HG02884 (cell line): ENCODE measurements at regions not wholly inside any gene's neighbourhood (a gene's known extent, or its start where the extent isn't known, plus 50 kb on each side); places are given as distances from the start of the nearest gene placed in this dataset.
"Not testable (repeated sequence)": the region's sequence is repeated elsewhere in the genome, so short reads cannot be mapped to it uniquely, and the experiment has no call there.

ENCODE experiments used
- ATAC-seq: cut with Tn5 transposase; IDR thresholded peaks from one replicate; pipeline ENCODE4 v1.9.1; 2021; ENCODE audit warnings: mild to moderate bottlenecking, moderate library complexity; ENCODE audit not compliant: unreplicated experiment

DNA sequence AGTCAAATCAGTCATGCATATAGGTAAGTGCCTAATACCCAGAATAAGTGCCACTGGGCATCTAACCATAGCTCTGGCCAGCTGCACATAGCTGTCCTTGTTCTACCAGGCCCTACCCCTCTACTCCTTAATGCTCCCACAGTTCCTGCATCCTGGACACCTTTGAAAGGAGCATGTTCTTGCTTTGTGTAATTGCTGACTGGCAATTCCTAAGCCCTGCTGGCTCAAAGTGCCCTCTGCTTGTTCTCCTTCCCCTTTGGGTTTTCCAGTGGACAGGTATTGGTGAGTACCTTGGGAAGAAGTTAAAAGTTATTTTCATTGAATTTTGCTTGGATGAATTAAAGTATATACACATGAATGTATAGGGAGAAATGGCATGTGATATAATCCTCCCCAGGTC is 516.4 kb downstream of the ETNK1 start:
- no peak for ATAC-seq

DNA sequence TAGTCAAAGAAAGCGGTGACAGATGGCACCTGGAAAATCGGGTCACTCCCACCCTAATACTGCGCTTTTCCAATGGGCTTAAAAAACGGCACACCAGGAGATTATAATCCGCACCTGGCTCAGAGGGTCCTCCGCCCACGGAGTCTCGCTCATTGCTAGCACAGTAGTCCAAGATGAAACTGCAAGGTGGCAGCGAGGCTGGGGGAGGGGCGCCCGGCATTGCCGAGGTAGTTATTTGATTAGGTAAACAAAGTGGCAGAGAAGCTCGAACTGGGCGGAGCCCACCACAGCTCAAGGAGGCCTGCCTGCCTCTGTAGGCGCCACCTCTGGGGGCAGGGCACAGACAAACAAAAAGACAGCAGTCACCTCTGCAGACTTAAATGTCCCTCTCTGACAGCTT is 521.1 kb downstream of the ETNK1 start:
- ATAC-seq, result not testable (repeated sequence)

DNA sequence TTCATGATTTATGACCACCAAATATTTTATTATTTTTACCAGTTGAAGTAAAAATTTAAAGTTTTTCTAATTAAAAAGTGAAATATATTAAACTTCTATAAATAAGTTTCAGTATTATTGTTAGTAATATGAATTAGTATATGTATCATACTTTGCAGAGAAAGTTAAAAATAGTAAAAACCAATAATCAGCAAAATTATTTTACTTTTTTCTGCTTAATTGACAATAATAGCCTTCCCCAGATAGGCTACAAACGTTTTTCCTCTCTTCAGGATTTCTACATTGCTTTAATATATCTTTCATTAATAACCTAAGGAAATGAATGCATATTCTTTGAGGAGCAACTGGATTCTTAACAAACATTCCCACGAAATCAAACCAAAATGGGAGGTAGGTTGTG is 543.5 kb downstream of the ETNK1 start:
- no peak for ATAC-seq

DNA sequence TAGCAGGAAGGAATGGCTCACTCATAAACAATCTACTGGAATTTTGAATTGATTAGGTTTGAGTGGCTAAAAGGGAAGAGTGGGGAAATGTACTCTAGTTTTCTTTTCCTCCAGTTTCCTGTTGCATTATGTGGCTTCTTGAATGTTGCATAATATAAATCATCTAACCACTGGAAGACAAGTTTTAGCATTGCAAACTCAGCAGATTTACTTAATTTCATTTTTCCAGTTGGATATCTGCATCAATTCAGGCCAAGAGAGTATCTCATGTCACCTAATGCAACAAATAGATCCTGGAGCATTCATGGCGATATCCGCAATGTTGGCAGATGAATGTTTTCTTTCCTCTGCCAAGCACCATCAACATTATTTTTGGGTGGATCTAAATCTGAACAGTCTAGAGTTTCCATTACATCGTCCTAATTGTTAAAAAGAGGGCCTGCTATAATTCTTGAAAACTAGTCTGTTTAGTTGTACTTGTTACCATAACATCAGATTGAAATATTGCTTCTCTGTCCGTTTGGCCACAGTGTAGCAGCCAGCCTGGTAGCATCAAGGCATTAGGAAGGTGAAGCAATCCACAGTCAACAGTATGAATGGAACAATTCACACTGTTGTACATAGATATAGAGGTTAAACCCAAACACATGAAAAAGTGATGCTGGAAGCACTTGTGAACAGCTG is 544.2 kb downstream of the ETNK1 start:
- ATAC-seq, result no peak

DNA sequence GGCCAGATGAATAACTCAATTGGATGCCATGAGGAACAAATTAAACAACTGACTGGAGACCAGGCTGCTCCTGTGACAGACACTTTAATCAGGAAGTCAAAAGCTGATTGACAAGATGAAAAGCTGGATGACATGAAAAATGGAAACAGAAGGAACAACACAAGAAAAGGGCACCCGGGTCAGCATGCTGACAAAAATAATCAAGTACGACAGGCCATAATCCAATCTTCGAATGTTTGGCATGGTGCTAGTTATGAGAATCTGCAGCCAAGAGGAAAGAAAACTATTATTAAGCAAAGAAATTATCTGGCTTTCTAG is 544.7 kb downstream of the ETNK1 start:
- no peak for ATAC-seq

DNA sequence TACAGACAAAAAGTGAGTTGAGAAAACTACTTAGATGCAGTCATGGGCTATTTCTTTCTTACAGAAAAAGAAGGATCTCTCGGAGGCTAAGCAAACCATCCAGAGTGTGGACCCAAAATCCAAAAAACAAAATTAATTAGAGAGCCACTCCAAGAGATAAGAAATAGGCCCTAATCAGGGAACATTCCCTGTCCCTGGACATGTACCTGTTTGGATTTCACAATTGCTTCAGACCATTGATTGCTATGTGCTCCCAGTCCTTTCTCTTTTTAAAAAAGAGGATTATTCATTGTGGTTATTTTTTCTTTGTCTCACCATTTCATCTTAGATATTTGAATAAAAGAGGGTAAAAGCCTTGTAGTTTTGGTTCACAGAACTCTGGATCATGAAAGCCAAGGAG is 549.9 kb downstream of the ETNK1 start:
- no peak for ATAC-seq

DNA sequence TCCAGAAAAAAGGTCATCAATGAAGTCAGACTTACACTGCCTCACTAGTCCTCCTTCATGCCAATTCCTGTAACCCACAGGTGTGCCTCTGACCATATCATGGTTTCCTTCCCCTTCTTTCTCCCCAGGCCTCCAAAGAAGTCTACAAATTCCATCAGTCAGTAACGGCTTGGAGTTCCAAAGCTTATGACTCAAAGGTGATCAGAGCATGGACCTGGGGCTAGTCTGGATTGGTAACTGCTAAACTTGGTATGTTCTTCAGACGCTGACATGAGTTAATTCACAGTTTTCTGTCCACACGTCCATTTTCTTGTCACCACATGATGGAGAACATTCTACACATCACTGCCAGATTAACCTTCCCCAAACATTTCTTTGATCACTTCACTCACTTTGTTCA is 560.4 kb downstream of the ETNK1 start:
- ATAC-seq, result no peak

DNA sequence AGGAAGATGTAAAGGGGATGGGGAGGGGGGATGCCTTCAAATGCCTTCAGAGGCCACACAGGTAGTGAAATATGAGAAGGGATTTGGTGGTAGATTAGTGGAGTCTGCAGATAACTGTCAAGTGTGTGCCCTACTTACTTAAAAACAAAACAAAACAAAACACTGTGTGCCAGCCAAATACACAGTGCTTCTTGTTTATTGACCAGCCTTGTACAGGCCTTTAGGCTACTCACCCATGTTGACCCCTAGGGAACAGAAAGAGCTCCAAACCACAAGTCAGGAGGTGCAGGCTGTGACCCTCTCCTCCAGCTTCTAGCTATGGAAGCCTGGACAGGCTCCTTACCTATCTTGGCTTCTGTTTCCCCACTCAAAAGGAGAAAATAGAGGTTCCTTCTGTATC is 562.0 kb downstream of the ETNK1 start:
- no peak for ATAC-seq

DNA sequence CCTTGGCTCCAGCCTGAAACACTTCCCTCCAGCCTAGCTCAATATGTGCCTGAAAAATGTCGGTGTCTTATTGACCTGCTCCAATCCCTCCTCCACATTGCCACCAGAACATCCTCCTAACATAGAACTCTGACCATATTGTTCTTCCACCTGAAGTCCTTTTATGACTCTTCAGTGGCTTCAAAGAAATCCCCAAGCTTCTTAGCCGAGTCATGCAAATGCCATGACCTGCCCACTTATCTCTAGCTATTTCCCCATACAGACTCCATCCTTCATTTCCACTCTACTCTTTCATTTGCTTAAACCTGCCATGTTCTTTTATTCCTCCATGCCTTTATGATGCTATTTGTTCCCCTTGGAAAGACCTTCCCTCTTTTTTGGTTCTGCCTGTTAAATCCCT is 568.6 kb downstream of the ETNK1 start:
- no peak for ATAC-seq

DNA sequence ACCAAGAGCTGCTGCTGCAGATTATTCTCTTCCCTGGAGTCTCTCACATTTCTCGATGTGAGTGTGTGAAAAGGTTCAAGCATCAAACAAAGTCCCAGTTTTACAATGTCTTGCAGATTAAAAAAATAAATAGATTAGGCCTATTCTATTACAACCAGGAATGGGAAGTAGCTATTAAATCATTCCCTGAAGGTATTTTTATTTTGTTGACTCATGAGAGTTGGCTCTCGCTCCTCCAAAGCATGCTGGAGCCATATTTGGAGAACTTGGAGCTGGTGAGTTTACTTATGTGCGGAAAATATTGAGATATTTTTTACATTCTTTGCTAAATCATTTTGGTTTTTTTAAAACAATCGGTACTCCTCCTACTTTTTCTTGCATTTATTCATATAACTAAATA is 572.3 kb downstream of the ETNK1 start:
- no peak for ATAC-seq

DNA sequence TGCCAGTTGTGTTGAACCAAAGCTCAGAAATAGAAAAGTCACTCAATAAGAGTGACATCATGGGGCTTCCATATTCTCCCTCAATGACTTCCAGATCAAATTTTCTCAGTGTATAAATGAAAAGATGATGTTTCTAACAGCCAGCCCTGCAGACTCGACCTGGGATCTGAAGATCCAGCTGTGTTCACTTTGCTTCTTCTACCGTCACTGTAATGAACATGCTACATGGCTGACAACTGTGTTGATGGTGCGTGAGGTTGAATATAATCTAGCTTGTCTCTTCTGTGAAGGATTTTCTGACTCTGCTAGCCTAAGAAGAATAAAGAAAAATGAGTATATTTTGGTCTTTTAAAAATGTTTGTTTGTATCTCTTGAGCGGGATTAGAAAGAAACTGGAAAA is 577.8 kb downstream of the ETNK1 start:
- ATAC-seq, result no peak

DNA sequence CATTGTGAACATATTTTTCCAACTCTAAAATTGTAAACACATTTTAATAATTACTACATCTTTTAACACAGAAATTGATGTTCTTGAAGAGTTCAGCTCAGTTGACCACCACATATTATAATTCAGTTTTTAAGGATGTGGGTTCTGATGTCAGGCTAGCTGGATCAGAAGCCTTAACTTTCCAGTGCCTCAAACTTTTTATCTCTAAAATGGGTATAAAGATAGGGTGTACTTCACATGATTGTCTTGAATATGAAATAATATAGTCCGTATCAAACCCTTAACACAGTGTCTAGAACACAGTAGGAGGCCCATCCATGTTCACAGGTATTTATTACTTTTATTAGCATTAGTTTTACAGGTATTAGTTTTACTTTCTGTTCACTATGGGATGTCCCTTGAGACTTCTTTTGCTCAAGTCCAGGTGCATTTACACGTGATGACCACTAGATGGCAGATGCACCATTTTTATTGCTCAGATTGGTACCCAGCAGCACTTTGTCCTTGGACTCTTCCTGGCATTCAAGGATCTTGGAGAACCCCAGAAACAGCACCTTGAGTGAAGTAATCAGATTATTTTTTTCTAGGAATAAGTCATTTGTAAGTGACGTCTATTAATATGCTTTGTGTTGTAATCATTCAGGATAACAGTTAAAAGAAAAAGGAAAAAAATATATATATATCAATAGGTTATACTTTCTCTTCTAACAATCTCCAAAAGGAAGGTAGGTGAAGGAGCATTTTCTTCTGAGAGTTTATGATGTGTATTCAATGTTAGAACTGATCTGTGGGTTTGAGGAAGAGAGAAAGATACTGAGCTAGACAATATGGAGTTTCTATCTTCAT is 580.2 kb downstream of the ETNK1 start:
- peak; percentile 81 for ATAC-seq

DNA sequence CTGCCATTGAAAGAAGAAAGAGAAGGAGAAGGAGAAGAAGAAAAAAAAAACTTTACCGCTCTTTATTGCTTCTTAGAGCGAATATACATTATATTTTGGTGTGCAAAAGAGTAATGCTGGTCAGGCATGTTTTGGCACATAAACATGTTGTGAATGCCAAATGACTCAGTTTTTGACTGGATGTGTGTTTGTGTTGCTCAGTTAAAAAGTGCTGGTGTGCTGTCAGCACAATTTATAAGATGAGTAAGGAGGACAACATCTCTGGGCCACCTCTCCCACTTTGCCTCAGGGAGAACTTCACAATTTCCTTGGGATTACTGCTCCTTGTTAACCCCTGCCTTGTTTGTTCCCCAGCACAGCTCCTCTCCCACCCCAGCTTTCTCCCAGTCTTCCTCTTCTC is 584.8 kb downstream of the ETNK1 start:
- no peak for ATAC-seq

DNA sequence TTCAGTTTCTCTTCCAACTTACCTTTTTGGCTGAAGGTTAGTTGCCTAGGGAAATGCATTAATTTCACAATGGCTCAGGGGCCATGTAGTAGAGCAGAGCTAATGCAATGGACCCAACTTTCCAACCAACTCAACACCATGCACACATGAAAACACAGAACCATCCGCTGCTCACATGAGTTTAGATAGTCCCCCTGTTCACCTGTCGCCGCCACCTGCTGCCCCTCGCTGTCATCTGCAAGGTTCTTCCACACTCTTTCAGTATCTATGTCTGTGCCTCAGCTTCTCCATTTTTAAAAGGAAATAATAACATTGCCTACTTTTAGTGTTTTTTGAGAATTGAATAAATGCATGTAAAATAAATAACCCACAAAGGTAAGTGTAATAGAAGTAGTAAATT is 585.6 kb downstream of the ETNK1 start:
- no peak for ATAC-seq

DNA sequence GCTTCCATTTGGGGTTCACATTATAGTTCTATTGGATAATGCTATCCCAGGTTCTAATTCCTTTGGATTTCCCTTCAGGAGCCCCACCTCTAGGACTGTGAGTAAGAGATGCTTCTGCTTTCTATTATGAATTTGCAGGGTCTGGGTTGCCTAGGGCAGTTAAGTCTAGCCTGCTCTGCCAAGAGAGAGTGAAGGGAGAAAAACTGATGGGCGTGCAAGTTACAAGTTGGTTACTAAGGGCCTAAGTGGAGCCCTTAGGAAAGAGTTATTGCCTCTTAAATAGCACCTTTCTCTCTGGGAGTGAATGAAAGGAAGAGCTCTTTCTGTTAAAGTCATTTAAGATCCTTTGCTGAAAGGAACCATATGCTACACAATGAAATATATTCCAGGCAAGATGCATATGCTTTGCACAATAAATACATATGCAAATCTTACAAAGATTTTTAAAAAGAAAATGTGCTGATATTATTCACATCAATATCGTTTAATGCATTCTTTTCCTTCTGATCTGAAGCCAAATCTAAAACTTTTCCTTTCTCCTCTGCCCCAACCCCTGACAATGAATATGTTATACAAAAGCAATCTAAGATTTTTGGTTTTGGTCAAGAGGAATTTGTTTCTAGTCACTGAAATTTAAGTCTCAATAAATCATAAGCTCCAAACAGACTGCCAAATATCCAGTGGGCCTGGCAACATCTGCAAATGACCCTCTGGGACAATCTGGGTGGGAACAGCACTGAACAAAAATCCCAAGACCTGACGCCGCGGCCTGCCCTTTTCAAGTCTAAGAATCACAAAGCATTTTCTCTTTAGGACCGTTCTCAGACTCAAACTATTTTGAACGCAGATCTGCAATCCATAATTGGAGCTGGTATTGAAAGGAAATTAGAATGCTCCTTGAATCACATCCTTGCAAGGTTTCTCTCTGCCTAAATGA is 586.7 kb downstream of the ETNK1 start:
- ATAC-seq, result no peak

DNA sequence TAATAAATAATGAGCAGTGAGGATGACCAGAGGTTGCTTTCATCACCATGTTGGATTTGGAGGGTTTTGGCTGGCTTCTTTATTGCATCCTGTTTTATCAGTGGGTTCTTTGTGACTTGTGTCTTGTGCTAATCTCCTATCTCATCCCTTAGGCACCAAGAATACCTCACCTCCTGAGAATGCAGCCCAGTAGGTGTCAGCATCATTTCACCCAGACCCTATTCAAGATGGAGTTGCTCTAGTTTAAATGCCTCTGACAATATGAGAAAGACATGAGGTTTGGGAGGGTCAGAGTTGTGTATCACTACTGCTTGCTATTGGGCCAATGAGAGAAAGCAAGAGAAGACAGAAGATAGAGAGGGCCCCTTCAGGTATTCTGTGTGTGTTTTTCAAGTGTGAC is 592.2 kb downstream of the ETNK1 start:
- no peak for ATAC-seq

DNA sequence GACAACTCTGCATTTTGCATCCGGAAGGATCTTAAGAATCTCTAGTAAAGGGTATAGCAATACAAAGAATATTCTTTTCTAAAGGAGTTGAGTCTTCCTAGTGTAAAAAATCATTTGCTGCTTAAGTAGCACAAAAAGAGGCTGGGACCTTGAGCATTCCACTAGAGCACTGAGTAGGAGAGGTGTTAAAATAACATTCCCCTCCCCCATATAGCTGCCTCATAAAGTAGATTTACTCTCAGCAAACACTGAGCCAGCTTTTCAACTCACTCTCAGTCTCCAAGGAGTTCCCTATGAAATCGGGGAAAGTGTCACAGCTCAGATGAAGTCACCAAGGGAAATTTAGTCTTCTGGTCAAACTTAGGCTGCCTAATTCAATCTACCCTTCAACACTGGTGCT is 592.7 kb downstream of the ETNK1 start:
- no peak for ATAC-seq

DNA sequence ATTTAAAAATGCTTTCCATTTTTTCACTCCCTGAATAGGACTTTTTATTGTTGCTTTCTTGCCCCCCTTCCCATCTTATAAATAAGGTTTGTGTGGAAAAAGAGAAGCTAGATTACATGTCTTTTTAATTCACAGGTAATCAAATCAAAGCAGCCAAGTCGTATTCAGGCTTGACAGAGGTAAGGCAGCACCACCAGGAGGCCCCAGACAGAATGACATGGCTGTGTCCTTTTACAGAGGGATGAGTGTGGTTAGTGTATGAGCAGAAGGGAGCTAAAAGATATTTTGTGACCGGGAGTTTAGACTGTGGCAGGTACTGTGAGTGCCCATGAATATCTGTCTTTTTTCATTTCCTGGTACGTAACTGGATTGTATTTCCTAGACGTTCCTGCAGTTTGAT is 596.1 kb downstream of the ETNK1 start:
- no peak for ATAC-seq

DNA sequence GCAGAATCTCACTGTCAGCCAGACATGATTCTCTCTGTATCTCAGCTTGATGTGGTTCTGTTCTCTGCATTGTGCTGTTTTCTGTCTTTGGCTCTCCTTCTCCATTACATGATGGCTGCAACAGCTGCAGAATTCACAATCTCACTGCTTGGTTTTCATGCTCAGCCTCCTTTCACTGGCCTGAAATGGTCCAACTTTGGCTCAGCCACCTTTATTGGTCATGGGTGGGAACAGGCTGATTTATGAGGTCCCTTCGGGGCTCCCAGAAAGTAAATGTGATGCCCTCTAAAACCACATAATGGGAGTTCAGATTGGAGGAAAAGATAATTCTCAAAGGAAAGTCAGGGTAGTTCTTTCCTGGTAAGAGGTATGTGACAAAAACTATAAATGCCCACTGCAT is 597.0 kb downstream of the ETNK1 start:
- ATAC-seq, result no peak

DNA sequence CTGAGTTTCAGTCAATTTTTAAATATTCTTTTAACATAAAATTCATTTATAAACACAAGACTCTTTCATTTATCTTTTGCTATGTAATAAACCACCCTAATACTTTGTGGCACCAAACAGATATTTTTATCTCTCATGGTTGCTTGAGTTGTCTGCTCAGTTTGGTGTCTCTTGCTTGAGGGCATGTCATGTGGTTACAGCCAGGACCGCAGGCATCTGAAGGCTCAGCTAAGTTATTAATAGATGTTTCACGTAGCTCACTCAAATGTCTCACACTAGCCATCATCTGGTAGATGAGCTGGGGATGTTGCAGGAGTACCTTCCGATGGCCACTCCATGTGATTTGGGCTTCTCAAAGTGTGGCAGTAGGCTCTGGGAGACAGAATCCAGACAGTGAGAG is 597.8 kb downstream of the ETNK1 start:
- ATAC-seq, result no peak

DNA sequence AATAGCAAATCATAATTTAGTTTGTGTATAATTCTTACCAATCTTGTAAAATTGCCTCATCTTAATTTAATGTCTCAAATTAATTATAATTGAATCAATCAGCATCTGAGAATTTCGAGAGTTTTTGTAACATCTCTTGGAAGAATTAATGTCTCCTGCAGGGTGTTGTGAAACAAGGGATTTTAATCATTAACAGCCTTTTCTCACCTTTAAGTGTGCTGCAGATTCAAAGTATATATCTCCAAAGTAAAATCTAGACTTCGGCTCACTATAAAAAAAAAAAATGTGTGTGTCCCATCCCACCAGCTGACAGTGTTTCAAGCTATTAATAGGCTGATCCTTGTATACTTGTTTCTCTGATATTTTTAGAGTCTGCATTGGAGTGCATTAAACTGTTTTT is 603.1 kb downstream of the ETNK1 start:
- no peak for ATAC-seq

DNA sequence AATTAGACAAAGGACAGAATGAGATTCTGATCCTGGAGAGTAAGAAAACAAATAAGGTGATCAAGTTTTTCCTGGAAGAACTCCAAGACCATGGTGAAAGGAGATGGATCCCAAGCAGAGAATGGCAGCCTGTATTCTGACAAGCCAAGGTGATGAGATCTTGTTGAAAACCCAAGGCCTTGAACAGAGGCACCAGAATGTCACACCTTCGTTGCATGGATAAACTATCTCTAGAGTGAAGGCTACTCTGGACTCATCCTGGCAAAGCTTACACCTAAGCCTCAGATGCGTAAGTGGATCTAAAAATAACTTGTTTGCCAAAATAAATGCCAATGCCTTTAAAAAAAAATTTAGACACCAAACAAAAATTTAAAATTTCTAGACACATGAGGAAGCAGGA is 605.9 kb downstream of the ETNK1 start:
- no peak for ATAC-seq
